Osteocyte (in vitro differentiated cells): ENCODE measurements at regions not wholly inside any gene's neighbourhood (a gene's known extent, or its start where the extent isn't known, plus 50 kb on each side); places are given as distances from the start of the nearest gene placed in this dataset.
"Not testable (repeated sequence)": the region's sequence is repeated elsewhere in the genome, so short reads cannot be mapped to it uniquely, and the experiment has no call there.

Source experiments
- DNase-seq: peaks from one replicate; pipeline ENCODE4 v3.0.0; 2021; ENCODE audit warnings: mixed read lengths; ENCODE audit not compliant: unreplicated experiment; ENCODE audit errors: extremely low spot score
- H3K27ac Mint-ChIP-seq: one replicate; pipeline ENCODE4 v1.8.0; 2021; ENCODE audit warnings: mild to moderate bottlenecking, mixed read lengths; ENCODE audit not compliant: unreplicated experiment
- H3K27me3 Mint-ChIP-seq: one replicate; pipeline ENCODE4 v1.8.0; 2021; ENCODE audit warnings: mixed read lengths; ENCODE audit not compliant: unreplicated experiment
- H3K36me3 Mint-ChIP-seq: one replicate; pipeline ENCODE4 v1.8.0; 2021; ENCODE audit warnings: mixed read lengths; ENCODE audit not compliant: unreplicated experiment
- H3K4me1 Mint-ChIP-seq: one replicate; pipeline ENCODE4 v1.8.0; 2021; ENCODE audit warnings: mixed read lengths; ENCODE audit not compliant: unreplicated experiment
- H3K4me3 Mint-ChIP-seq: one replicate; pipeline ENCODE4 v1.8.0; 2021; ENCODE audit warnings: mild to moderate bottlenecking, moderate library complexity, mixed read lengths; ENCODE audit not compliant: unreplicated experiment
- H3K9me3 Mint-ChIP-seq: one replicate; pipeline ENCODE4 v1.8.0; 2021; ENCODE audit warnings: mixed read lengths; ENCODE audit not compliant: unreplicated experiment
- CTCF ChIP-seq: fragments of 200-600 bp; sonication (generic); IDR thresholded peaks from 2 replicates; pipeline ENCODE4 v1.5.0; 2021; ENCODE audit warnings: antibody characterized with exemption, mild to moderate bottlenecking, moderate library complexity

- no peaks in the 10 kb centered on the region for H3K9me3 Mint-ChIP-seq
- H3K4me1 Mint-ChIP-seq, result no peaks in the 10 kb centered on the region
- no peak overlapping the region for H3K27ac Mint-ChIP-seq
- no peak for DNase-seq
- H3K4me3 Mint-ChIP-seq, result no peak overlapping the region
- no peaks in the 10 kb centered on the region for H3K36me3 Mint-ChIP-seq
- TF ChIP-seq CTCF, result no peak
- H3K27me3 Mint-ChIP-seq, result peaks cover 65% of the 10 kb centered on the region
These were observed 62.7 kb upstream of the SULF2 start for GRCh38 chr20:47847884-47848485.

- not testable (repeated sequence) for H3K4me1 Mint-ChIP-seq, H3K36me3 Mint-ChIP-seq, DNase-seq, H3K9me3 Mint-ChIP-seq, H3K4me3 Mint-ChIP-seq, H3K27ac Mint-ChIP-seq
- peaks cover 70% of the 10 kb centered on the region for H3K27me3 Mint-ChIP-seq
These were observed 61.9 kb upstream of the SULF2 start for GRCh38 chr20:47847220-47847619.

GRCh38 chr20:47846651-47847050, 61.4 kb upstream of the SULF2 start:
- peaks cover 70% of the 10 kb centered on the region for H3K27me3 Mint-ChIP-seq
- H3K36me3 Mint-ChIP-seq, H3K4me1 Mint-ChIP-seq, H3K9me3 Mint-ChIP-seq, DNase-seq, H3K4me3 Mint-ChIP-seq, H3K27ac Mint-ChIP-seq: not testable (repeated sequence)

- H3K4me3 Mint-ChIP-seq, H3K27ac Mint-ChIP-seq, H3K4me1 Mint-ChIP-seq: not testable (repeated sequence)
These were observed 60.2 kb upstream of the SULF2 start for GRCh38 chr20:47845382-47845977.

GRCh38 chr20:47844568-47844906, 59.3 kb upstream of the SULF2 start:
- H3K27ac Mint-ChIP-seq, DNase-seq, H3K4me1 Mint-ChIP-seq, H3K36me3 Mint-ChIP-seq, H3K4me3 Mint-ChIP-seq, H3K9me3 Mint-ChIP-seq: not testable (repeated sequence)
- peaks cover 69% of the 10 kb centered on the region for H3K27me3 Mint-ChIP-seq

More at GRCh38 chr20:47845382-47845977, 60.2 kb upstream of the SULF2 start:
- not testable (repeated sequence) for H3K9me3 Mint-ChIP-seq, DNase-seq, H3K36me3 Mint-ChIP-seq
- H3K27me3 Mint-ChIP-seq, result peaks cover 70% of the 10 kb centered on the region

- TF ChIP-seq CTCF, result no peak
- no peak for DNase-seq
- H3K4me1 Mint-ChIP-seq, result no peaks in the 10 kb centered on the region
- H3K36me3 Mint-ChIP-seq, result no peaks in the 10 kb centered on the region
- peaks cover 65% of the 10 kb centered on the region for H3K27me3 Mint-ChIP-seq
- no peak overlapping the region for H3K4me3 Mint-ChIP-seq
- H3K27ac Mint-ChIP-seq, result no peak overlapping the region
- no peaks in the 10 kb centered on the region for H3K9me3 Mint-ChIP-seq
These were observed 58.7 kb upstream of the SULF2 start for GRCh38 chr20:47843886-47844567.

GRCh38 chr20:47842950-47843349, 57.7 kb upstream of the SULF2 start:
- H3K4me3 Mint-ChIP-seq, H3K4me1 Mint-ChIP-seq, H3K36me3 Mint-ChIP-seq, H3K27ac Mint-ChIP-seq, DNase-seq, H3K9me3 Mint-ChIP-seq: not testable (repeated sequence)
- H3K27me3 Mint-ChIP-seq, result peaks cover 56% of the 10 kb centered on the region

GRCh38 chr20:47842004-47842403, 56.7 kb upstream of the SULF2 start:
- H3K36me3 Mint-ChIP-seq, H3K4me1 Mint-ChIP-seq, H3K4me3 Mint-ChIP-seq, DNase-seq, H3K9me3 Mint-ChIP-seq, H3K27ac Mint-ChIP-seq: not testable (repeated sequence)
- peaks cover 52% of the 10 kb centered on the region for H3K27me3 Mint-ChIP-seq

GRCh38 chr20:47836256-47836817, 51.1 kb upstream of the SULF2 start:
- peaks cover 16% of the 10 kb centered on the region for H3K27me3 Mint-ChIP-seq
- not testable (repeated sequence) for H3K9me3 Mint-ChIP-seq, H3K4me3 Mint-ChIP-seq, H3K27ac Mint-ChIP-seq, H3K36me3 Mint-ChIP-seq, H3K4me1 Mint-ChIP-seq, DNase-seq
